SIG-M5 treated with dmso at 0.1 percent for 504 hours (cell line): ENCODE measurements at regions not wholly inside any gene's neighbourhood (a gene's known extent, or its start where the extent isn't known, plus 50 kb on each side); places are given as distances from the start of the nearest gene placed in this dataset.
A peak's percentile ranks its signal among the peaks of the same experiment; 100 is the strongest.
"Not testable (repeated sequence)": the region's sequence is repeated elsewhere in the genome, so short reads cannot be mapped to it uniquely, and the experiment has no call there.

Experiments
- DNase-seq: peaks from one replicate; lab custom pipeline; 2025; ENCODE audit not compliant: unreplicated experiment; lab: John Stamatoyannopoulos, UW

DNA sequence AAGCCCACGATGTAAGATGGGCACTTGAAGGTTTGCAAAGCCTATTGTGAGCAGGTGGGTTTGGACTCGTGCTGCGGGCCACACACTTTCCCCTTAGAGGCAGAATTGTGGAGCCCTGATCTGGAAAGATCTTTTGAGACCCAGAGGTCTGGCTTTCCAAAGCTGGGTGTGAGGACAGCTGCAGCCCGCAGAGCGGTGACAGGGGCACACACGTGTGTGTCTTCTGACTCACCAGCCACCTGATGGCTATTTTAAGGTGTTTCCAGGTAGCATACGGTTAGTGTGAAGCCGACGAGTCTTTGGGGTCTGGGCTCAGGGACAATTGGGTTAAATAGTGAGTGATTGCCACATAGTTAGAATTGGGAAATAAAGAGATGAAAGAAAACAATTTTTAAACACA lies 108.9 kb upstream of the GSE1 start:
- no peak for DNase-seq

DNA sequence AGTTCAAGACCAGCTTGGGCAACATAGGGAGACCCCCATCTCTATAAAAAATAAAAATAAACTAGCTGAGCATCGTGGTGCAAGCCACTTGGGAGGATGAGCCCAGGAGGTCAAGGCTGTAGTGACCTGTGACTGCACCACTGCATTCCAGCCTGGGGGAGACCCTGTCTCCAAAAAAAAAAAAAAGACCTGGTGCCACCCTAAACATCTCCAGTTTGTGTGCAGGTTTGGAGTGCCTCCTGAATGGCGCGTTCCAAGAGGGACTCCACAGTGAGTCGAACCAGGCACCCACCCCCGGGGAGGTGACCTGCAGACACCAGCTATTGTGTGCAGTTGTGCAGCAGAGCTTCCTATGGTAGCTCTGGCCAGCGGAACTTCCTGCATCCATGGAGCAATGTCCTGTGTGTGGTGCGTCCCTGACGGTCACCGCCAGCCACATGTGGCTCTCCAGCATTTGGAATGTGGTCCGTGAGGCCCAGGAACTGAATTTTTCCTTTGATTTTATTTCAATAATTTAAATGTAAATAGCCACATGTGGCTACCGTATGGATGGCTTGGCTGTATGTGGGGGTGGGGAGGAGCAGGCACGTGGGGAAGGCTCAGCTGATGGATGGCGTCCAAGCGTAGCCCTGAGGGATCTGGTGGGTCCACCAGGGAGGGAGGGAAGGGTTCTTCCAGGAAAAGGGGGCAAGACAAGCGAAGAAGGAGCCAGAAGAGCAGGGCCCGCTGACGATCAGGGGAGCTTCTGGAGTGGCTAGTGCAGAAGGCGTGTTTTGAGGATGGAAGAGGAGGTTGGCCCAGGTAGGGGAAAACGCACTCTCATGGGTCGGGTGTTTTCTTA lies 107.1 kb upstream of the GSE1 start:
- no peak for DNase-seq

DNA sequence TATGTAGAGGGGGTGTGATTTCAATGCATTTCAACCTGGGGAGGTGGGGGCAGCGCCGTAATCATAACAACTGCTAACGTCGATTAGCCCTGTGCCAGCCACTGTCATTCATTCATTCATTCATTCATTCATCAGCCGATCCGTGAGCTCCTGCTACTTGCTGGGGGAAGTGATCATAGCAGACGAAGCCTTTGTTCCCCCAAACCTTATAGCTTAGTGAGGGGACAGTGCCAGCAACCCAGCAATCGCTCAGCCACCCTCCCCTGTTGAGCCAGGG lies 106.5 kb upstream of the GSE1 start:
- DNase-seq: no peak

- no peak for DNase-seq
Observed at GRCh38 chr16:85507342-85507741, 105.8 kb upstream of the GSE1 start.

GRCh38 chr16:85508388-85508787 lies 104.7 kb upstream of the GSE1 start:
- DNase-seq: no peak

DNA sequence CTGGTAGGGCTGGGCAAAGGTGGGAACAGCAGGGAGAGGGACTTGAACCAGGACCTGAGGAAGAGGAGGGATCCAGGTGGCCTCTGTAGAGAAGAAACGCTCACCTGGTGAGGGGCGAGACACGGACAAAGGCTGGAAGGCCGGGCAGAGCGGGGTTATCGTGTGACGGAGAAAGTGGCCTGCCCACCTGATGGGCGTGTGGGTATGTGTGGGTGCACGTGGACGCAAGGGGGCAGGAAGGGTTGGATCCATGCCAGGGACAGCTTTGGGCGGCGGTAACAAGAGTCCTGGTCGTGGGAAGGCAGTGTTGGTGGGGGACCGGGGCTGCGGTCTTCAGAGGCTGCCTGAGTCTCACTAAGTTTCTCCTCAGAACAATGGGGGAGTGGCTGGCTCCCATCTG lies 104.1 kb upstream of the GSE1 start:
- no peak for DNase-seq

GRCh38 chr16:85510041-85510659 lies 103.0 kb upstream of the GSE1 start:
- DNase-seq: no peak

DNA sequence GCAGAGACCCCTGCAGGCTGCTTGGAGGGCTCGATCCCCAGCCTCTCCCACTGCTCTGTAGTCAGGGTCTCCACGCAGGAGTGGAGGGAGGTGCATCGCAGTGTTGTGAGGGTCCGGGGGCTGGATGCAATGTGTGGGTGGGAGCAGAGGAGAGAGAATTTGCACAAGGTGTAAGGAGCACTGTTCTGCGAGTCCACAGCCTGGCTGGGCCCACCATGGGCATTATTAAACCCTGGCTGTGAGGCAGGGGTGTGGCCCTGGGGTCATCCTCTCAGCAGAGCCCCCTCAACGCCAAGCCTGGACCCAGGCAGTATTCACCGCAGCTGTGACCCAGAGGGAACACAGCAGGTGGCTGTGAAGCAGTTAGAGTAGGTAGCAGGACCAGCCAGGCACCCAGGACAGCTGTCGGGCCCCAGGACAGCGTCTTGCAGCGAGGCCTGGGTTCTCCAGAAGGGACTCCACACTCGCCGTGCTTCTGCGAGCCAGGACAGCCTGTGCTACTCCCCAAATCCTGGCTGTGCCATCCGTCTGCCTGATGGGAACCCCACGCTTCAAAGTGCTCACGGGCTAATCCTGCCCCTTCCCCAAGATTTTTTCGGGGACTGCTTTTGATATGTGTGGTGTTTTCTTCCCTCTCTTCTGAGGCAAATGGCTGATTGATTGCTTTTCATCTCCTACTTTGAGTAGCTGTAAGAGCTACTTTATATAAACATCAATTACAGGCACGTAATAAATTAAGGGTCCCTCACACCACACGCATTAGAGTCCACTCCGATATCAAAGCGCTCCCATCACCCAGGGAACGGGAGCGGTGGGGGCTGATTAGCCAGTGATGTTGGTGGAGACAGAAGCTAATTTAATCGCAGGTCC lies 100.9 kb upstream of the GSE1 start:
- DNase-seq: no peak

DNA sequence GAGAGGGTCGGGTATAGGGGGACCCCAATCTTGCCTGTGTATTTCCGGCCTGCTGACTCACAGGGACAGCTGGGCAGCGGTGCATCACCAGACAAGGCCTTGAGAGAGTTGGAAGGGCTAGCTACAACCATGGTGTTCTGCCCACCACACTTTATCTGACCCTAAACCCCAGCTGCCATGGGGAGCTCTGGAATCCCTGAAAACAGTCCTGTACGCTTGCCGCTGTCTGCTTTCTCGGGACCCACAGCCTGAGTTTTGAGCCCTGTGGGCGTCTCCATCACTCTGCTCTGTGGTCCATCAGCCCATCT lies 100.4 kb upstream of the GSE1 start:
- DNase-seq: no peak

- DNase-seq: no peak
Observed at GRCh38 chr16:85513180-85513579, 99.9 kb upstream of the GSE1 start.

- DNase-seq: no peak
Observed at GRCh38 chr16:85513649-85514048, 99.5 kb upstream of the GSE1 start.

DNA sequence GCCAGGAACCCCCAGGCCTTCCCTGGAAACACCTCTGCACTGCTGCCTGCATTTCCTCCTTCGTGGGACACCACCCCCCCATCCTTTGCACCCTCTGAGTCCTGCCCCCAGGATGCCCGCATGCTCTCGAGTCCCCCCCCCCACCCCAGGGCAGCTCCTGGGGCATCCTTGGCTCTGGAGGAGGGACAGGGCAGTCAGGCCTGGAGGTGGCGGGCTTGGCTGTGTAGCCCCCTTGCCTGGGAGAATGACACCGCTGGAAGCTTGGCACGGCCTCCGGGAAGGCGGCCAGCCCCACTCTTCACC lies 98.9 kb upstream of the GSE1 start:
- DNase-seq: no peak

- DNase-seq: peak; percentile 58
Observed at GRCh38 chr16:85514598-85515318, 98.4 kb upstream of the GSE1 start.

- DNase-seq: no peak
Observed at GRCh38 chr16:85515319-85515745, 97.8 kb upstream of the GSE1 start.

GRCh38 chr16:85515830-85516397 lies 97.2 kb upstream of the GSE1 start:
- DNase-seq: no peak

- DNase-seq: no peak
Observed at GRCh38 chr16:85517154-85517553, 96.0 kb upstream of the GSE1 start.

DNA sequence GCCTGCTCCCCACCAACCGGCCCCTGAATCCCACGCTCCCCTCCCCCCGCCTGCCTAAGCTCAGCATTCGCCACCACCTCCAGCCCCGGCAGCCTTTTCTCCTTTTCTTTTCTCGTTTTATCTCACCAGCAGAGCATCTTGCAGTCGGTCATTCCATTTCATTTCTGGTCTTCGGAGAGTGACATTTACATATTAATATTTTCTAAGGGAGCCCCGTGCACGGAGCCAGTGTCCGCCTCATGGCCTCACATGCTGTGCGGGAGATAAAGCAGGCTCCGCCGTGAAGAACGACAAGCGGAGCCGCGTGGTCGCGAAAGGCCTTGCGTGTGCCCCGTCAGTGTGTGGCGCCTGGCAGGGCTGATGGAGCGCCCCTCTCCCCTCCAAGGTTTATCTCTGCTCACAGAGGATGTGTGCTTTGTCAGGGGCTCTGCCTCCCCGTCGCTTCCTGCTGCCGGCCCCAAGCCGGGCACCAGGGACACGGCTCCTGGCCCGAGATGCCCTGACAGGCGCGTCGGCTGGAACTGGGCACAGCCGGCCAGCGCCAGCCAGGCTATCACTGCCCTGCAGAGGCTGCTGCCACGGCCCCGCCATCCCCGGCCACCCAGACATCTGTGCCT lies 95.5 kb upstream of the GSE1 start:
- DNase-seq: no peak

DNA sequence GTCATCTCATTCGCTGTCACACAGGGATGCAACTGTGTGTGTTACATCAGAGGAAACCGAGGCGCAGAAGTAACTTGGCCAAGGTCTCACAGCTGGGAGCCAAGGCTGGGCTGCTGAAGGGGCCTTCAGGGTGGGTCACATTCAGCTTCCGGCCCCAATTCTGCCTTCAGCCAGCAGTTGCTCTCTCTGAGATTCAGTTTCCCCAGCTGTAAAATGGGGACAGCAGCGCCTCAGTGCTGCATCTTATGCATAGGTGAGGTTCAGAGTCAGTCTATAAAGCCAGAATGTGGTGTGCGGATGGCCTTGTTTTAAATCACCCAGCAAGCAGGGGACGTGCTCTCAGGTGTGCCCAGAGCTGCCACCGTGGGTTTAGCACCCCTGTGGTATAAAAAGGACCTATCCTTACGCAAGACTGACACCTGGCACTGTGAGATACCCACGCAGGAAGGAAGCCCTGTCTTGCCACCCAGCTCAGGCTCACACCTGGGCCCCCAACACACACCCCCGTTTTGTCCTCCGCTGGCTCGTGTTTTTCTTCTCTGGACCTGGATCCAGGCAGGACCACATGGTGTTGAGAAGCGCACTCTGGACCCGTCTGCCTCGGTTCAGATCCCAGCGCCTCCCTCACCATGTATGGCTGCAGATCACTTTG lies 94.6 kb upstream of the GSE1 start:
- DNase-seq: no peak

DNA sequence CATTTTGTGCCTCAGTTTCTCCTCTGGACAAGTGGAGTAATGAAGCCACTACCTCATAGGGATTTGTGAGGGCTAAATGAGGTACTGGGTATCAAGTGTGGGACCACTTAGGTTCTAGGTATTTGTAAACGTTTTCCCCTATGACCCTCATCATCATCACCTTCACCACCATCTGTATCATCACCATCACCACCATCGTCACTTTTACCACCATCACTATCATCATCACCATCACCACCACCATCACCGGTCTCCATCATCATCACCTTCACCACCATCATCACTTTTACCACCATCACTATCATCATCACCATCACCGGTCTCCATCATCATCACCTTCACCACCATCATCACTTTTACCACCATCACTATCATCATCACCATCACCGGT lies 94.1 kb upstream of the GSE1 start:
- not testable (repeated sequence) for DNase-seq

GRCh38 chr16:85519540-85520231 lies 93.4 kb upstream of the GSE1 start:
- DNase-seq: no peak
